ENCODE measurements at regions not wholly inside any gene's neighbourhood (a gene's known extent, or its start where the extent isn't known, plus 50 kb on each side); places are given as distances from the start of the nearest gene placed in this dataset.

- intact Hi-C loops (cut with DNase I), result no loop called here
- Histone ChIP-seq H3K27me3 (no peaks in the 10 kb centered on the region), H3K9ac (ENCODE audit: low read depth in 2 of 2, low read length in 2 of 2) (no peak overlapping the region), H3K27ac (no peak overlapping the region), H3K4me1 (no peaks in the 10 kb centered on the region), H3K9me3 (no peaks in the 10 kb centered on the region), H3K36me3 (no peaks in the 10 kb centered on the region), H3K4me3 (no peak overlapping the region)
- TF ChIP-seq CTCF (IDR thresholded peaks at IDR 0.05), result no peak
- peak; percentile 32 for DNase-seq
These were observed 173.9 kb downstream of the SHANK2 start for GRCh38 chr11:71078482-71078881.

- no peak for TF ChIP-seq CTCF (IDR thresholded peaks at IDR 0.05)
- no peaks in the 10 kb centered on the region for H3K27me3 ChIP-seq
- H3K9ac ChIP-seq (ENCODE audit: low read depth in 2 of 2, low read length in 2 of 2), result no peak overlapping the region
- H3K36me3 ChIP-seq, result no peaks in the 10 kb centered on the region
- H3K4me1 ChIP-seq, result no peaks in the 10 kb centered on the region
- no peak overlapping the region for H3K4me3 ChIP-seq
- intact Hi-C loops (cut with DNase I), result no loop called here
- DNase-seq, result no peak
- H3K9me3 ChIP-seq, result no peaks in the 10 kb centered on the region
- no peak overlapping the region for H3K27ac ChIP-seq
These were observed 175.7 kb downstream of the SHANK2 start for GRCh38 chr11:71076525-71077304.

- Histone ChIP-seq H3K9ac (ENCODE audit: low read depth in 2 of 2, low read length in 2 of 2) (no peak overlapping the region), H3K36me3 (no peaks in the 10 kb centered on the region), H3K27ac (no peak overlapping the region), H3K4me3 (no peak overlapping the region), H3K9me3 (no peaks in the 10 kb centered on the region), H3K4me1 (no peaks in the 10 kb centered on the region), H3K27me3 (no peaks in the 10 kb centered on the region)
- TF ChIP-seq CTCF (IDR thresholded peaks at IDR 0.05), result no peak
- no peak for DNase-seq
- intact Hi-C loops (cut with DNase I), result no loop called here
These were observed 176.4 kb downstream of the SHANK2 start for GRCh38 chr11:71075871-71076420.

- intact Hi-C loops (cut with DNase I), result no loop called here
- Histone ChIP-seq H3K4me3 (no peak overlapping the region), H3K9me3 (no peaks in the 10 kb centered on the region), H3K36me3 (no peaks in the 10 kb centered on the region), H3K27me3 (no peaks in the 10 kb centered on the region), H3K4me1 (no peaks in the 10 kb centered on the region), H3K27ac (no peak overlapping the region), H3K9ac (ENCODE audit: low read depth in 2 of 2, low read length in 2 of 2) (no peak overlapping the region)
- TF ChIP-seq CTCF (IDR thresholded peaks at IDR 0.05), result no peak
- DNase-seq, result no peak
These were observed 177.2 kb downstream of the SHANK2 start for GRCh38 chr11:71075116-71075720.

GRCh38 chr11:71071736-71072509 is 180.5 kb downstream of the SHANK2 start:
- Histone ChIP-seq H3K9ac (ENCODE audit: low read depth in 2 of 2, low read length in 2 of 2) (no peak overlapping the region), H3K4me1 (no peaks in the 10 kb centered on the region), H3K4me3 (no peak overlapping the region), H3K9me3 (no peaks in the 10 kb centered on the region), H3K27me3 (no peaks in the 10 kb centered on the region), H3K36me3 (no peaks in the 10 kb centered on the region), H3K27ac (no peak overlapping the region)
- intact Hi-C loops (cut with DNase I), result no loop called here
- DNase-seq, result no peak
- no peak for TF ChIP-seq CTCF (IDR thresholded peaks at IDR 0.05)

Data from colonic mucosa (tissue), 4 donors.